ENCODE measurements at regions not wholly inside any gene's neighbourhood (a gene's known extent, or its start where the extent isn't known, plus 50 kb on each side); places are given as distances from the start of the nearest gene placed in this dataset.

GRCh38 chr6:16849280-16849987, 88.2 kb upstream of the ATXN1 start:
- no peak for TF ChIP-seq CTCF (IDR thresholded peaks at IDR 0.05; ENCODE audit: borderline replicate concordance, extremely low read depth, low read length, poor library complexity, severe bottlenecking)
- no peak for TF ChIP-seq EZH2 (IDR thresholded peaks at IDR 0.05; ENCODE audit: borderline replicate concordance, low read depth, low read length, severe bottlenecking)
